ENCODE measurements at regions not wholly inside any gene's neighbourhood (a gene's known extent, or its start where the extent isn't known, plus 50 kb on each side); places are given as distances from the start of the nearest gene placed in this dataset.
"Not testable (repeated sequence)": the region's sequence is repeated elsewhere in the genome, so short reads cannot be mapped to it uniquely, and the experiment has no call there.

- DNase-seq, result no peak
These were observed 837.9 kb downstream of the STPG2 start for GRCh38 chr4:97305351-97305750.

GRCh38 chr4:97309121-97309520 is 834.2 kb downstream of the STPG2 start:
- DNase-seq, result no peak

DNA sequence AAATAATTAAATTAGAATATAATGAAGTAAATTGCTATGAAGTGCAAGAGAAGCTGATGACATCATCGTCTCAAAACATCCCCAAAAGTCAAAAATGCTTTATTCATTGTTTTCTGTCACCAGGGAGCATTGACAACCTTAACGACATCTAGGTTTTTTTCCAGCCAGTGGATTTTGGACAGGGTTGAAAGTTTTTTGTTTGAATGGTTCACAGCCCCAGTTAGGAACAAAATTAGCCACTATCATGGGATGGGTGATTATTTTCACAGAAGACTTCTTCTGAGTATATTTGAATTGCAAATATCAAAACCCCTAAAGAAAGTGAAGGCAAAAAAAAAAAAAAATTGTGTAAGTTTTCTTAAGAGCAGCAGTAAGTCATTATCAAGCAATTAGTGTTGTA is 826.1 kb downstream of the STPG2 start:
- DNase-seq, result no peak

DNA sequence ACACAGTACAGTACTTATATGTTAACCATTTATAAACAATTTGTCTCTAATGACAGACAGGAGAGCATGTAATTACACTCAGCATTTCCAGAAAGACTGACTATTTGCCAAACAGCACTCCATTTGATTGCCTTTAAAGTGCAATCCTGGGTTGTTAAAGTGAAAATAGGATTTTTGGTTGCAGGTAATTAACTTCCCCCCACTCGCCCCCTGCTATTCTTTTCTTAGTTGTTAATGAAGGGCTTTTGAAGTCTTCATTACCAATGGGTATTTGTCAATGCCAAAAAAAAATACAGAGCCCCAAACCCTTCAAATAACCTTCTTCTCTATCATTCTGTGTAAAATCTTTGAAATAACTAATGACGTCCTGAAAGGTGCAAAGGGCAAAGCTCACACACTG is 825.6 kb downstream of the STPG2 start:
- no peak for DNase-seq

- DNase-seq, result not testable (repeated sequence)
These were observed 817.5 kb downstream of the STPG2 start for GRCh38 chr4:97325751-97326150.

DNA sequence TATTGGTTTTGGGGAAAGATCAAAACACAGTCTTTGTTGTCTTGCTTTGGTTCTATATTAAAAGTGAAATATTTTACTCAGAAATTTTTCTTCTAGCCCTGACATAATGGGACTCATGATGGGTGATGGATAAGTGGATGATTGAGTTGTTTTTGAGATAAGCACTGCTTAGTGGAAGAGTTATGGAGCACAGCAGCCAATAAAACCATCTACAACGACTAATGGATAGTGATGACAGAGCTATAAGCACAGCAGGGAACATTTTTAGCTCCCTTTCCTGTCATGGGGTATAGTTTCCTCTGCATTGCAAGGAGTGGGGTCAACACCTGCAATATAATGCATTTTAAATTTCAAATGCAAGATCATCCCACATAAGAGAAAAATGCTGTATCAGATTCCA is 812.4 kb downstream of the STPG2 start:
- DNase-seq, result no peak

- no peak for DNase-seq
These were observed 808.9 kb downstream of the STPG2 start for GRCh38 chr4:97334348-97334747.

GRCh38 chr4:97349468-97350186 is 793.6 kb downstream of the STPG2 start:
- DNase-seq, result no peak

GRCh38 chr4:97353876-97354275 is 789.4 kb downstream of the STPG2 start:
- no peak for DNase-seq

- DNase-seq, result no peak
These were observed 783.5 kb downstream of the STPG2 start for GRCh38 chr4:97359826-97360225.

GRCh38 chr4:97360733-97361132 is 782.5 kb downstream of the STPG2 start:
- DNase-seq, result no peak

DNA sequence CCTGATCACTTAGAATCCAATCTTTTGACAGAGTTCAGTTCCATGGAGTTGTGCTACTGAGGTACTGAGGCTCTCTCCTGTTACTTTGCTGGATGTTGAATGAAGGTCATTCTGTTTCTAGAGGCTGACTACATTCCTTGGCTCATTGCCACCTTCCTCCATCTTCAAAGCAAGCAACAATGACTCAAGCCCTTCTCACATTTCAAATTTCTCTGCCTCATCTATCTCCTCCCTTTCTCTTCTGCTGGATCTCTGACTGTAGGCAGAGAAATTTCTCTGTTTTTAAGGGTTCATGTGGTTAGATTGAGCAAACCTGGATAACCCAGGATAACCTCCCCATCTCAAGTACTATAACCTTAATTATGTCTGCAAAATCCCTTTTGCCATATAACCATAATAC is 775.4 kb downstream of the STPG2 start:
- no peak for DNase-seq

DNA sequence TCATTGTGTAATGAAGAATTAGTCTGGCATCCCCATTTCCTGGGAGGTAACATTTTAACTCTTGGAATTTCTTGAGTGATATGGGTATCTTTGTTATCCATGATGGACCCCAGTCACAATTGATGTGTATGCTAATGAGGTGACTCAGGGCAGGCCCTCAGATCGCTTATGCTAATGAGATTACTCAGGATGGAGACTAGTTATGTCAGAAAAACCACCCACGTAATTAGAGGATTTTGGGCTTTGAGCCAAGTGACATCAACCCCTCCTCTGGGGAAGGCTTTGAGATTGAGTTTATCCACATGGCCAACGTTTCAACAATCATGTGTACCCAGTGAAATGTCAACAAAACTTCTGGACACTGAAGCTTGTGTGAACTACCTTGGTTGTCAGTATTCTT is 772.7 kb downstream of the STPG2 start:
- no peak for DNase-seq

GRCh38 chr4:97374526-97374925 is 768.8 kb downstream of the STPG2 start:
- no peak for DNase-seq

DNA sequence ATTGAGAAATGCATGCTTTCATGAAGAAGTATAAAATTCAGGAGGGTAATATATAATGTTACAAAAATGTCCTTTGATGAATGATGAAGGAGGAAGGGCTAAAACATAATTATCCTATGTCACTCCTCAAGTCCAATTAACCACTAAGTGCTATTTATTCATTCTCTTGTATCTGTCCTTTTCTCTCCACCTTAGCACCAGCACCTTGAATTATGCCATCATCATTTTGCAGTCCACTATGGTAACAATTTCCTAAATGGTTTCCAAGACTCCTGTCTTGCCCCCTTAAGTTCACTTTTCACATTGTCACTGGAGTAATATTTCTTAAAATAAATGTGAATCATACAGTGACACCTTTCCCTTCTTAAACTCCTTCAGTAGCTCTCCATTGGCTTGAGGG is 756.3 kb downstream of the STPG2 start:
- DNase-seq, result no peak

GRCh38 chr4:97394653-97395052 is 748.6 kb downstream of the STPG2 start:
- DNase-seq, result no peak

DNA sequence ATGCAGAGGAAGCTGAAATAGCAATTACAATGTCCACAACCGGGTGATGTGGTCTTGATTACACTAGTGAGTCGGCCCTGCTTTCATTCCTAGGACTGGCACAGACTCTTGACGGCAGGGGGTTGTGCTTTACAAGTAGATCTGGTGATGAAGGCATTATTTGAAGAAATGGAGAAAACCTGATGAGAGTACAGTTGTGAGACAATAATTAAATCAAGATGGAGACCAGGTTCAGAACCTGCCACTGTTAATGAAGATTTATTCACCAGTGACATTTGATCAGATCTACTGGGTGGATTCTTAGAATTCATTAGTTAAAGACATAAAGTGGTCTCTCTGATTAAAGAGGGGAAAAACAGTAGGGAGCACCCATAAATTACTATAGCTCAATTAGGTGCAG is 747.2 kb downstream of the STPG2 start:
- DNase-seq, result no peak

- DNase-seq, result no peak
These were observed 746.7 kb downstream of the STPG2 start for GRCh38 chr4:97396605-97397004.

DNA sequence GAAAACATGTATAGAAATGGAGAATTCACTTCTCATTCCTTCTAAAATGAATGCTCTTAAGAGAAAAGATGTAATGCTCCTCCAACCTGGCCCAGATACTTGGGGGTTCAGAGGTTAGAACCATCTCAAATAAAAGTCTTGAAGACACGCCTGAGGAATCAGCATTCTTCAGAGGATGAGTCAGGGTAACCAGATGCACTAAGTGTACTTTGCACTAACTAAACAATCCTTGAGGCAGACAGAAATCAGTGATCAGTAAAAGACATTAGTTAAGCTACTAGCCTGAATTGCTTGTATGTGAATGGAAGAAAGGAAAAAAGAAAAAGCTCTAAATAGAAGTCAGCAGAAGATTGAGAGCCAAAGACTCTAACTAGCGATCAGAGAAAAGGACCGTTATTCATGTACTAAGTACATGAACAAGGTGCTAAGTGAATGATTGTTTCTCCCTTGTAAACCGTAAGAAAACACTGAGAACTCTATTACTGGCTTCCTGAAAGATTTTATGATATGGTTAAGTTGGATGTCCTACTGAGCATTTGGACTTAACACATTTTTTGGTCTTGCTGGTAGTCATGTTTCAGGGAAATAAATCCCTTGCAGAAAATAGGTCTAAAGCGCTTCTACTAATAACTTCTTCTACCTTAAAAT is 738.3 kb downstream of the STPG2 start:
- no peak for DNase-seq

- no peak for DNase-seq
These were observed 731.9 kb downstream of the STPG2 start for GRCh38 chr4:97411356-97411755.

GRCh38 chr4:97412331-97412730 is 730.9 kb downstream of the STPG2 start:
- DNase-seq, result no peak

- DNase-seq, result no peak
These were observed 729.1 kb downstream of the STPG2 start for GRCh38 chr4:97414161-97414560.

GRCh38 chr4:97432551-97432950 is 710.7 kb downstream of the STPG2 start:
- DNase-seq, result no peak

DNA sequence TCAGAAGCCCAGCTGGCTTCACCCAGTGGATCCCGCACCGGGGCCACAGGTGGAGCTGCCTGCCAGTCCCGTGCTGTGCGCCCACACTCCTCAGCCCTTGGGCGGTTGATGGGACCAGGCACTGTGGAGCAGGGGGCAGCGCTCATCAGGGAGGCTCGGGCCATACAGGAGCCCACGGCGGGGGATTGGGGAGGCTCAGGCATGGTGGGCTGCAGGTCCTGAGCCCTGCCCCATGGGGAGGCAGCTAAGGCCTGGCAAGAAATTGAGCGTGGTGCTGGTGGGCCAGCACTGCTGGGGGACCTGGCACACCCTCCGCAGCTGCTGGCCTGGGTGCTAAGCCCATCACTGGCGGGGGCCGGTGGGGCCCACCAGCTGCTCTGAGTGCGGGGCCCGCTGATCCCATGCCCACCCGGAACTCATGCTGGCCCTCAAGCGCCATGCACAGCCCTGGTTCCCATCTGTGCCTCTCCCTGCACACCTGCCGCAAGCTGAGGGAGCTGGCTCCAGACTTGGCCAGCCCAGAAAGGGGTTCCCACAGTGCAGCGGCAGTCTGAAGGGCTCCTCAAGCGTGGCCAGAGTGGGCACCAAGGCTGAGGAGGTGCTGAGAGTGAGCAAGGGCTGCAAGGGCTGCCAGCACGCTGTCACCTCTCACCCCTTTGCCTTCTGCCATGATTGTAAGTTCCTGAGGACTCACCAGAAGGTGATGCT is 705.1 kb downstream of the STPG2 start:
- not testable (repeated sequence) for DNase-seq
